ENCODE measurements at regions not wholly inside any gene's neighbourhood (a gene's known extent, or its start where the extent isn't known, plus 50 kb on each side); places are given as distances from the start of the nearest gene placed in this dataset.

DNA sequence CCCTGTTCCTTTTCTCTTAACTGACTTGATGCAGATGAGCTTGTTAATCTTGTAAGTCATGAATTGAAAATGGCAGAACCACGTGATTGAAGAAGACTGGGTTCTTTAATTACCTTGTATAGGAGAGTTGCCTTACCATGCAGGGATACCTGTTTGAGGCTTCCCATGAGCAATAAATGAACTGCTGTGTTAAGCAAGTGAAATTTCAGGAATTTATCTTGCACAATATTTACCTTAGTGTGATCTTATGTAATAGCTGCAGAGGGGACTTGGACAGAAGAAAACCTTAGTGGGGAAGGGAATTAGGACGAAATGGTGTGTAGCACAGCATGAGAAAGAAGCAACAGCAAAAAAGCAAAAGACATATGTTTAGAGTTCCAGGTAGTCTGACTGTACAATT, 384.0 kb upstream of the TMEFF2 start:
- H3K9me3 Mint-ChIP-seq = no peaks in the 10 kb centered on the region
- DNase-seq (ENCODE audit: low spot score) = no peak
- intact Hi-C loops (cut with micrococcal nuclease) = no loop called here
- no peak overlapping the region for H3K27ac Mint-ChIP-seq
- no peaks in the 10 kb centered on the region for H3K36me3 Mint-ChIP-seq (ENCODE audit: low read depth)
- H3K4me3 Mint-ChIP-seq (ENCODE audit: low read depth) = no peak overlapping the region
- no peaks in the 10 kb centered on the region for H3K27me3 Mint-ChIP-seq (ENCODE audit: low read depth)
- H3K4me1 Mint-ChIP-seq (ENCODE audit: low read depth) = no peaks in the 10 kb centered on the region

- Mint-ChIP-seq H3K4me1 (ENCODE audit: low read depth) (no peaks in the 10 kb centered on the region), H3K36me3 (ENCODE audit: low read depth) (no peaks in the 10 kb centered on the region), H3K4me3 (ENCODE audit: low read depth) (no peak overlapping the region), H3K9me3 (no peaks in the 10 kb centered on the region), H3K27ac (no peak overlapping the region), H3K27me3 (ENCODE audit: low read depth) (no peaks in the 10 kb centered on the region)
- no peak for DNase-seq (ENCODE audit: low spot score)
- intact Hi-C loops (cut with micrococcal nuclease) = no loop called here
Observed at GRCh38 chr2:192577706-192578105, 383.0 kb upstream of the TMEFF2 start.

- Mint-ChIP-seq H3K9me3 (no peaks in the 10 kb centered on the region), H3K4me3 (ENCODE audit: low read depth) (no peak overlapping the region), H3K36me3 (ENCODE audit: low read depth) (no peaks in the 10 kb centered on the region), H3K27ac (no peak overlapping the region), H3K27me3 (ENCODE audit: low read depth) (no peaks in the 10 kb centered on the region), H3K4me1 (ENCODE audit: low read depth) (no peaks in the 10 kb centered on the region)
- DNase-seq (ENCODE audit: low spot score) = no peak
- intact Hi-C loops (cut with micrococcal nuclease) = no loop called here
Observed at GRCh38 chr2:192574552-192574951, 379.8 kb upstream of the TMEFF2 start.

DNA sequence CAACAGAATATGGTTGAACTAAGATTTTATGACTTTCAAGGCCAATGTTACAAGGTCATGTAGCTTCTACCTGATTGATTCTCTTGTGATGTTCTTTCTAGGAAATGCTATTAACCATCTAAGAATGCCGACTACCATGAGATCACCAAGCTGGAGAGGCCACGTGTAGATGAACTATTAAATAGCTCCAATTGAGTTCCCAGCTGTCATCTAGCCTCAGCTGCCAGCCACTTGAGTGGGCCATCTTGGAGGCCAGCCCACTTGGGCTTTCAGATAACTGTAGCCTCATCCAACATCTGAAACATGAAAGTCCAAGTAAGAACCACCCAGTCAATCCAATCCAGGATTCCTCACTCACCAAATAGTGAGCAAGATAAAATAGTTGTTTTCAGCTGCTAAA, 376.9 kb upstream of the TMEFF2 start:
- H3K27ac Mint-ChIP-seq = no peak overlapping the region
- H3K36me3 Mint-ChIP-seq (ENCODE audit: low read depth) = no peaks in the 10 kb centered on the region
- H3K4me3 Mint-ChIP-seq (ENCODE audit: low read depth) = no peak overlapping the region
- no peaks in the 10 kb centered on the region for H3K27me3 Mint-ChIP-seq (ENCODE audit: low read depth)
- no peak for DNase-seq (ENCODE audit: low spot score)
- intact Hi-C loops (cut with micrococcal nuclease) = no loop called here
- no peaks in the 10 kb centered on the region for H3K4me1 Mint-ChIP-seq (ENCODE audit: low read depth)
- no peaks in the 10 kb centered on the region for H3K9me3 Mint-ChIP-seq

DNA sequence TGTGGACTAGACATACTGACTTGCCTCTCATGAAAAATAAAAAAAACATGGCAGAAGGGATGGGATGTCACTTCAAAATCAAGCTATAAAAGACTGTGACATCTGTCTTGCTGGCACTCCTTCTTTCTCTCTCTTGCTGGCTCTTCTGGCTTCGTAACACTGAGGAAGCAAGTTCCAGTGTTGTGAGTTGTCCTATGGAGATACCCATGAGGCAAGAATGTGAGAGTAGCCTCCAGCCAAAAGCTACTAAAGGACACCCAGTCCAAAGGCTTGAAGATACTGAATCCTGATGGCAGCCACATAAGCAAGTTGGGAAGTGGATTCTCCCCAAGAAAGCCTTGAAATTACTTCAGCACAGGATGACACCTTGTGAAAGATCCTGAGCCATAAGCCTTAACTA, 376.1 kb upstream of the TMEFF2 start:
- no peaks in the 10 kb centered on the region for H3K4me1 Mint-ChIP-seq (ENCODE audit: low read depth)

DNA sequence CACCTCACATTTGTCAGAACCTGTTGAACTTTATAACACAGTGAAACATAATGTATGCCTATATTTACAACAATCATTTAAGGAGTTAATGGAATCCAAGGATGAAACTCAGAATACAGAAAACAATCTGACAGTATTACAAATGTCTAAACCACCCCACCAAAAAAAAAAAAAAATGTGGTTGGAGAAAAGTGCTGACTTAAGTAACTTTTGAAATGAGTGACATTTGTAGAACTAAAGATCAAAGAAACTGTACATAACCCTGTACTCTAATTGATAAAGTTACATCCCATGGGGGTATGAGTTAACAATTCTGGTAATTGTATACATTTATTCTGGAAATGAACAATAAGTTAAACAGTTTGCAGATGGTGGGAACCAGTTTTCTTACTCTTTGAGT, 372.1 kb upstream of the TMEFF2 start:
- no peak for DNase-seq (ENCODE audit: low spot score)
- Mint-ChIP-seq H3K27me3 (ENCODE audit: low read depth) (no peaks in the 10 kb centered on the region), H3K4me1 (ENCODE audit: low read depth) (no peaks in the 10 kb centered on the region), H3K9me3 (no peaks in the 10 kb centered on the region), H3K36me3 (ENCODE audit: low read depth) (no peaks in the 10 kb centered on the region), H3K27ac (no peak overlapping the region), H3K4me3 (ENCODE audit: low read depth) (no peak overlapping the region)
- intact Hi-C loops (cut with micrococcal nuclease) = no loop called here

More for the DNA sequence above, 376.1 kb upstream of the TMEFF2 start:
- no peak for DNase-seq (ENCODE audit: low spot score)
- H3K4me3 Mint-ChIP-seq (ENCODE audit: low read depth) = no peak overlapping the region
- intact Hi-C loops (cut with micrococcal nuclease) = no loop called here
- no peak overlapping the region for H3K27ac Mint-ChIP-seq
- no peaks in the 10 kb centered on the region for H3K27me3 Mint-ChIP-seq (ENCODE audit: low read depth)
- no peaks in the 10 kb centered on the region for H3K36me3 Mint-ChIP-seq (ENCODE audit: low read depth)
- no peaks in the 10 kb centered on the region for H3K9me3 Mint-ChIP-seq

DNA sequence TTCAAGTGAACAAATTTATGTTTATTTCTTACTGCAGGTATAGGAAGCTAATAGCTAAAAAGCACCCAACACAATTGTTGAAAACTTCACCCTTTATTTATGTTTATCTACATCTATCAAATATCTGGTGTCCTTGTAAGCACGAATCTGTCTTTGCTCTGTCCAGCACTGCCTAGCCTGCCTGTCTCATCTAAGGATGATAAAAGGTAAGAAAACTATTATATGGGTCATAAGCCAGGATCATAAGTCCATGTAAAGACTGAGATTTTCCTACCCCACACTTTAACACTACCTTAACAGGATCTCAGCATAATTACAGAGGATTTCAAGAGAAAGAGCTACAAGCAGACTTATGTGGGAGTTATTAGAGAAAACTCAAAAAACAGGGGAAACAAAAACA, 365.6 kb upstream of the TMEFF2 start:
- H3K4me3 Mint-ChIP-seq (ENCODE audit: low read depth) = no peak overlapping the region
- H3K27ac Mint-ChIP-seq = no peak overlapping the region
- no peaks in the 10 kb centered on the region for H3K27me3 Mint-ChIP-seq (ENCODE audit: low read depth)
- H3K9me3 Mint-ChIP-seq = no peaks in the 10 kb centered on the region
- intact Hi-C loops (cut with micrococcal nuclease) = no loop called here
- DNase-seq (ENCODE audit: low spot score) = no peak
- H3K36me3 Mint-ChIP-seq (ENCODE audit: low read depth) = no peaks in the 10 kb centered on the region
- no peaks in the 10 kb centered on the region for H3K4me1 Mint-ChIP-seq (ENCODE audit: low read depth)

GRCh38 chr2:192559587-192559986, 364.9 kb upstream of the TMEFF2 start:
- no peaks in the 10 kb centered on the region for H3K9me3 Mint-ChIP-seq
- no peak overlapping the region for H3K4me3 Mint-ChIP-seq (ENCODE audit: low read depth)
- no peaks in the 10 kb centered on the region for H3K27me3 Mint-ChIP-seq (ENCODE audit: low read depth)
- intact Hi-C loops (cut with micrococcal nuclease) = no loop called here
- no peak for DNase-seq (ENCODE audit: low spot score)
- no peaks in the 10 kb centered on the region for H3K36me3 Mint-ChIP-seq (ENCODE audit: low read depth)
- no peak overlapping the region for H3K27ac Mint-ChIP-seq
- no peaks in the 10 kb centered on the region for H3K4me1 Mint-ChIP-seq (ENCODE audit: low read depth)

- intact Hi-C loops (cut with micrococcal nuclease) = no loop called here
- Mint-ChIP-seq H3K27ac (no peak overlapping the region), H3K36me3 (ENCODE audit: low read depth) (no peaks in the 10 kb centered on the region), H3K4me3 (ENCODE audit: low read depth) (no peak overlapping the region), H3K9me3 (no peaks in the 10 kb centered on the region), H3K4me1 (ENCODE audit: low read depth) (no peaks in the 10 kb centered on the region), H3K27me3 (ENCODE audit: low read depth) (no peaks in the 10 kb centered on the region)
- DNase-seq (ENCODE audit: low spot score) = no peak
Observed at GRCh38 chr2:192558637-192559036, 363.9 kb upstream of the TMEFF2 start.

GRCh38 chr2:192555740-192556139, 361.0 kb upstream of the TMEFF2 start:
- no peaks in the 10 kb centered on the region for H3K36me3 Mint-ChIP-seq (ENCODE audit: low read depth)
- no peaks in the 10 kb centered on the region for H3K27me3 Mint-ChIP-seq (ENCODE audit: low read depth)
- DNase-seq (ENCODE audit: low spot score) = no peak
- H3K4me1 Mint-ChIP-seq (ENCODE audit: low read depth) = no peaks in the 10 kb centered on the region
- intact Hi-C loops (cut with micrococcal nuclease) = no loop called here
- H3K9me3 Mint-ChIP-seq = no peaks in the 10 kb centered on the region
- no peak overlapping the region for H3K4me3 Mint-ChIP-seq (ENCODE audit: low read depth)
- no peak overlapping the region for H3K27ac Mint-ChIP-seq

GRCh38 chr2:192551760-192552159, 357.0 kb upstream of the TMEFF2 start:
- H3K4me3 Mint-ChIP-seq (ENCODE audit: low read depth) = no peak overlapping the region
- intact Hi-C loops (cut with micrococcal nuclease) = no loop called here
- no peak overlapping the region for H3K27ac Mint-ChIP-seq
- no peak for DNase-seq (ENCODE audit: low spot score)
- H3K4me1 Mint-ChIP-seq (ENCODE audit: low read depth) = no peaks in the 10 kb centered on the region
- no peaks in the 10 kb centered on the region for H3K9me3 Mint-ChIP-seq
- H3K27me3 Mint-ChIP-seq (ENCODE audit: low read depth) = no peaks in the 10 kb centered on the region
- H3K36me3 Mint-ChIP-seq (ENCODE audit: low read depth) = no peaks in the 10 kb centered on the region

DNA sequence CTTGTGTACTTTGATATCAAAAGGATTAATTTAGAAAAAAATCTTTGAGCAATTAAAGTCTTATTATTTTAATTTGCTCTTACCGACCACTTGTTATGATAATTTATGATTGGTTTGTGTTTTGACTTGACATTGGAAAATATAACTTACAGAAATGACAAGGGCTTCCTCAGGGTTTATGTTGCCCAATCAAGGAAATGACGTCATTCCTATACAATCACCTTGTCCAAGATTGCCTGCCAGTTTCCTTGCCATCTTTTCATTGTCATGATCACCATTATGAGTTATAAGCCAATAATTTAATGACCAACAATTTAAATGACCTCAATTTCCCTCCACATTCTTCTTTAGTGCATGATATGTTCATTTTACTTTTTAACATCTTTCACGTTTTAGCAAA, 351.8 kb upstream of the TMEFF2 start:
- Mint-ChIP-seq H3K4me3 (ENCODE audit: low read depth) (no peak overlapping the region), H3K9me3 (no peaks in the 10 kb centered on the region), H3K27me3 (ENCODE audit: low read depth) (no peaks in the 10 kb centered on the region), H3K4me1 (ENCODE audit: low read depth) (no peaks in the 10 kb centered on the region), H3K27ac (no peak overlapping the region), H3K36me3 (ENCODE audit: low read depth) (no peaks in the 10 kb centered on the region)
- no peak for DNase-seq (ENCODE audit: low spot score)
- intact Hi-C loops (cut with micrococcal nuclease) = no loop called here

DNA sequence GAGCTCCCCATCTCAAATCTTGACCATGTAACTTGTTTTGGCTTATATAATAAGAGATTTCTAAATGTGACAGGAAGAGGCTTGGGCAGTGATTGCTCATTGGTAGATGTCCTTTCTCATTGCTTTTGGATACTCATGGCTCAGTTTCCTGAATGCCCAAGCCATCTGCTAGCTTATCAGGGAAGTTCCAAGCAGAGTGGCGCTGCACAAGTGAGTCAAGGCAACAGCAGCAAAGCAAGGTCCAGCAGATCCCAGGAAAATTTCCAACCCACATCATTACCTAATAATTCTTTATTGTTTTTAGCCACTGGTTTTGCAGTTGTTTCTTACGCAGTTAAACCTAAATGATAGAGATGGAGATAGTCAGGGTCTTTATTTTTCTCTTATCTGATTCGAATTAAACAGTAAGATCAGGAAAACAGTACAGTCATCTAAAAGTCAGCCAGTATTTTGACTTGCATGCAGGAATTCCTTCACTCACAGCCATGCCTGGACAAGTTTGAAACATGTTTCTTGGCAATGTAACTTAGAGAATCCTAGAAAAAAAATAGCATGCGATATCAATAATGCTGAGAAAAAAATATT, 349.7 kb upstream of the TMEFF2 start:
- Mint-ChIP-seq H3K36me3 (ENCODE audit: low read depth) (no peaks in the 10 kb centered on the region), H3K9me3 (no peaks in the 10 kb centered on the region), H3K27me3 (ENCODE audit: low read depth) (no peaks in the 10 kb centered on the region), H3K4me1 (ENCODE audit: low read depth) (no peaks in the 10 kb centered on the region), H3K4me3 (ENCODE audit: low read depth) (no peak overlapping the region), H3K27ac (no peak overlapping the region)
- DNase-seq (ENCODE audit: low spot score) = no peak
- intact Hi-C loops (cut with micrococcal nuclease) = no loop called here
